Fibroblast of skin of left biceps (primary cell): ENCODE measurements at regions not wholly inside any gene's neighbourhood (a gene's known extent, or its start where the extent isn't known, plus 50 kb on each side); places are given as distances from the start of the nearest gene placed in this dataset.

Experiments used
- DNase-seq, 2 experiments: peaks; one replicate each; pipeline ENCODE4 v3.0.0-alpha.2; 2013; ENCODE audit warnings: low read depth in 2 of 2

- DNase-seq, result no peak
These were observed 94.8 kb upstream of the HNRNPA3 start for GRCh38 chr2:177117755-177118154.

- no peak for DNase-seq
These were observed 94.0 kb upstream of the HNRNPA3 start for GRCh38 chr2:177118636-177119035.

- no peak for DNase-seq
These were observed 93.5 kb upstream of the HNRNPA3 start for GRCh38 chr2:177119099-177119498.

- no peak for DNase-seq
These were observed 89.5 kb upstream of the HNRNPA3 start for GRCh38 chr2:177123048-177123447.

GRCh38 chr2:177124371-177124770 is 88.2 kb upstream of the HNRNPA3 start:
- no peak for DNase-seq

GRCh38 chr2:177127821-177128220 is 84.8 kb upstream of the HNRNPA3 start:
- no peak for DNase-seq

GRCh38 chr2:177129610-177130009 is 83.0 kb upstream of the HNRNPA3 start:
- DNase-seq, result no peak

- no peak for DNase-seq
These were observed 80.7 kb upstream of the HNRNPA3 start for GRCh38 chr2:177131858-177132257.

GRCh38 chr2:177138823-177139222 is 73.8 kb upstream of the HNRNPA3 start:
- no peak for DNase-seq

- DNase-seq, result no peak
These were observed 70.7 kb upstream of the HNRNPA3 start for GRCh38 chr2:177141866-177142265.

GRCh38 chr2:177143444-177143843 is 69.2 kb upstream of the HNRNPA3 start:
- DNase-seq, result peak; percentile 28 to 32

- DNase-seq, result no peak
These were observed 65.4 kb upstream of the HNRNPA3 start for GRCh38 chr2:177147093-177147694.

GRCh38 chr2:177147834-177148445 is 64.7 kb upstream of the HNRNPA3 start:
- no peak for DNase-seq

GRCh38 chr2:177148477-177149154 is 64.0 kb upstream of the HNRNPA3 start:
- DNase-seq, result peak in 1 of 2 experiments; percentile 54

GRCh38 chr2:177149155-177149503 is 63.5 kb upstream of the HNRNPA3 start:
- no peak for DNase-seq

GRCh38 chr2:177153805-177154204 is 58.8 kb upstream of the HNRNPA3 start:
- no peak for DNase-seq

- DNase-seq, result no peak
These were observed 57.8 kb upstream of the HNRNPA3 start for GRCh38 chr2:177154809-177155208.

GRCh38 chr2:177155631-177156030 is 57.0 kb upstream of the HNRNPA3 start:
- DNase-seq, result no peak

- DNase-seq, result no peak
These were observed 50.7 kb upstream of the HNRNPA3 start for GRCh38 chr2:177161741-177162460.
